ENCODE measurements at regions not wholly inside any gene's neighbourhood (a gene's known extent, or its start where the extent isn't known, plus 50 kb on each side); places are given as distances from the start of the nearest gene placed in this dataset.
"Not testable (repeated sequence)": the region's sequence is repeated elsewhere in the genome, so short reads cannot be mapped to it uniquely, and the experiment has no call there.

DNA sequence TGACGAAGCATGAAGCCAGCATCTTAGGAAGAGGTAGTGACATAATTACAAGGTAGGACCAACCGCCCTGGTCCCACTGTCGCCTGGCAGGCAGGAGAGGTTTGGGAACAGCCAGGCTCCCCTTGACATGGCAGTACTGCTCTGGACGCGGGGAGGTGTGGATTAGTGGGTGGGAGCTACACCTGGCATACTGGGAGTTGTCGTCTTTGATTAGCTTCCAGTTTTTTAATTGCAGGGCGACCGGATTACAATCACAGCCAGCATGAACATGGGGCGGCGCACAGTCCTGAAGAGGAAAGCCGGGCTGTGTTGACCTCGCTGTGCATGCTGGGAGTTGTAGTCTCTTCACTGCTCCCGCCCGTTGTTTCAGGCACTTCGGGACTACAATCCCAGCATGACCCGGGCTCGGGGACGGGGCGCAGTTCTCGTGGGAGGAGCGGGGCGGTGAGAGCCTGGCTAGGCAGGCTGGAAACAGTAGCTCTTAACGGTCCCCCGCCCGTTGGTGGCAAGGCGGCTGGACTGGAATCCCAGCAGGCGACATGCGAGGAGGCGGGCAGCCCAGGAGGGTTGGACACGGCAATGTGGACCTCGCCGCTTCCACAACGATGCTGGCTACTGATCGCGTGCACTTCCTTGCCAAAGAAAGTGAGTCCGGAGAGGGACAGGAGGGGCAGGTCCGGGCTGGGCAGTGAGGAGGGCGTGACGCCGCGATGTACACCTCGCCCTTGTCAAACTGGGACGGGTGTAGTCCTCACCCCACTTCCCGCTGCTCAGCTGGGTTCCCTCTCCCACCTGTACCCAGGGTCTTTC lies 98.0 kb upstream of the ZNF722 start:
- POLR2A ChIA-PET: no interaction called here
- Histone ChIP-seq H3K36me3 (ENCODE audit: control insufficient read depth in 1 of 2, insufficient read depth in 2 of 2, low read length in 2 of 2) (no peaks in the 10 kb centered on the region), H3K9me3 (ENCODE audit: control insufficient read depth in 1 of 2, insufficient read depth in 1 of 2, low read depth in 1 of 2, low read length in 2 of 2) (peaks cover 4 to 12% of the 10 kb centered on the region in 2 experiments; a peak in 2 of 4 replicates), H3K9me2 (ENCODE audit: insufficient read depth) (no peaks in the 10 kb centered on the region), H2AFZ (ENCODE audit: low read depth, low read length, poor library complexity, severe bottlenecking) (no peak overlapping the region), H3K27ac (ENCODE audit: low read depth, low read length) (no peak overlapping the region), H3K4me2 (ENCODE audit: low read length) (no peak overlapping the region), H3K9ac (ENCODE audit: low read length) (no peak overlapping the region), H3K4me1 (ENCODE audit: control insufficient read depth in 1 of 2, insufficient read depth in 2 of 2, low read length in 2 of 2) (no peaks in the 10 kb centered on the region), H4K20me1 (ENCODE audit: insufficient read depth) (no peaks in the 10 kb centered on the region), H3K79me2 (ENCODE audit: insufficient read depth, low read length) (no peaks in the 10 kb centered on the region), H3K27me3 (ENCODE audit: insufficient read depth, low read length) (no peaks in the 10 kb centered on the region), H3K4me3 (replicated peaks in 1 of 2; ENCODE audit: low read depth in 1 of 2, low read length in 2 of 2) (no peak overlapping the region)
- TF ChIP-seq, protein P1, sequence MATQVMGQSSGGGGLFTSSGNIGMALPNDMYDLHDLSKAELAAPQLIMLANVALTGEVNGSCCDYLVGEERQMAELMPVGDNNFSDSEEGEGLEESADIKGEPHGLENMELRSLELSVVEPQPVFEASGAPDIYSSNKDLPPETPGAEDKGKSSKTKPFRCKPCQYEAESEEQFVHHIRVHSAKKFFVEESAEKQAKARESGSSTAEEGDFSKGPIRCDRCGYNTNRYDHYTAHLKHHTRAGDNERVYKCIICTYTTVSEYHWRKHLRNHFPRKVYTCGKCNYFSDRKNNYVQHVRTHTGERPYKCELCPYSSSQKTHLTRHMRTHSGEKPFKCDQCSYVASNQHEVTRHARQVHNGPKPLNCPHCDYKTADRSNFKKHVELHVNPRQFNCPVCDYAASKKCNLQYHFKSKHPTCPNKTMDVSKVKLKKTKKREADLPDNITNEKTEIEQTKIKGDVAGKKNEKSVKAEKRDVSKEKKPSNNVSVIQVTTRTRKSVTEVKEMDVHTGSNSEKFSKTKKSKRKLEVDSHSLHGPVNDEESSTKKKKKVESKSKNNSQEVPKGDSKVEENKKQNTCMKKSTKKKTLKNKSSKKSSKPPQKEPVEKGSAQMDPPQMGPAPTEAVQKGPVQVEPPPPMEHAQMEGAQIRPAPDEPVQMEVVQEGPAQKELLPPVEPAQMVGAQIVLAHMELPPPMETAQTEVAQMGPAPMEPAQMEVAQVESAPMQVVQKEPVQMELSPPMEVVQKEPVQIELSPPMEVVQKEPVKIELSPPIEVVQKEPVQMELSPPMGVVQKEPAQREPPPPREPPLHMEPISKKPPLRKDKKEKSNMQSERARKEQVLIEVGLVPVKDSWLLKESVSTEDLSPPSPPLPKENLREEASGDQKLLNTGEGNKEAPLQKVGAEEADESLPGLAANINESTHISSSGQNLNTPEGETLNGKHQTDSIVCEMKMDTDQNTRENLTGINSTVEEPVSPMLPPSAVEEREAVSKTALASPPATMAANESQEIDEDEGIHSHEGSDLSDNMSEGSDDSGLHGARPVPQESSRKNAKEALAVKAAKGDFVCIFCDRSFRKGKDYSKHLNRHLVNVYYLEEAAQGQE (IDR thresholded peaks at IDR 0.05; ENCODE audit: low read depth): no peak
- TF ChIP-seq, protein P2, sequence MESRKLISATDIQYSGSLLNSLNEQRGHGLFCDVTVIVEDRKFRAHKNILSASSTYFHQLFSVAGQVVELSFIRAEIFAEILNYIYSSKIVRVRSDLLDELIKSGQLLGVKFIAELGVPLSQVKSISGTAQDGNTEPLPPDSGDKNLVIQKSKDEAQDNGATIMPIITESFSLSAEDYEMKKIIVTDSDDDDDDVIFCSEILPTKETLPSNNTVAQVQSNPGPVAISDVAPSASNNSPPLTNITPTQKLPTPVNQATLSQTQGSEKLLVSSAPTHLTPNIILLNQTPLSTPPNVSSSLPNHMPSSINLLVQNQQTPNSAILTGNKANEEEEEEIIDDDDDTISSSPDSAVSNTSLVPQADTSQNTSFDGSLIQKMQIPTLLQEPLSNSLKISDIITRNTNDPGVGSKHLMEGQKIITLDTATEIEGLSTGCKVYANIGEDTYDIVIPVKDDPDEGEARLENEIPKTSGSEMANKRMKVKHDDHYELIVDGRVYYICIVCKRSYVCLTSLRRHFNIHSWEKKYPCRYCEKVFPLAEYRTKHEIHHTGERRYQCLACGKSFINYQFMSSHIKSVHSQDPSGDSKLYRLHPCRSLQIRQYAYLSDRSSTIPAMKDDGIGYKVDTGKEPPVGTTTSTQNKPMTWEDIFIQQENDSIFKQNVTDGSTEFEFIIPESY (IDR thresholded peaks at IDR 0.05; ENCODE audit: extremely low read depth, insufficient replicate concordance, low read length): no peak
- TF ChIP-seq CEBPB (IDR thresholded peaks at IDR 0.05; ENCODE audit: low read depth): no peak
- TF ChIP-seq, protein P3, sequence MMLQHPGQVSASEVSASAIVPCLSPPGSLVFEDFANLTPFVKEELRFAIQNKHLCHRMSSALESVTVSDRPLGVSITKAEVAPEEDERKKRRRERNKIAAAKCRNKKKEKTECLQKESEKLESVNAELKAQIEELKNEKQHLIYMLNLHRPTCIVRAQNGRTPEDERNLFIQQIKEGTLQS (IDR thresholded peaks at IDR 0.05): no peak
- TF ChIP-seq, protein P4, sequence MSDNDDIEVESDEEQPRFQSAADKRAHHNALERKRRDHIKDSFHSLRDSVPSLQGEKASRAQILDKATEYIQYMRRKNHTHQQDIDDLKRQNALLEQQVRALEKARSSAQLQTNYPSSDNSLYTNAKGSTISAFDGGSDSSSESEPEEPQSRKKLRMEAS (IDR thresholded peaks at IDR 0.05): no peak
- no peak for DNase-seq (ENCODE audit: low read depth, low spot score)
- CTCF ChIA-PET: no interaction called here
- ATAC-seq: no peak
- intact Hi-C loops (cut with micrococcal nuclease): no loop called here
- BruUV-seq (replicated peaks): no TSS peak
- RAD21 ChIA-PET (ENCODE audit: low non-redundant PET in 1 of 2, low total read pairs in 2 of 2, uncharacterized antibody in 2 of 2, unreplicated experiment in 2 of 2): no interaction called here

DNA sequence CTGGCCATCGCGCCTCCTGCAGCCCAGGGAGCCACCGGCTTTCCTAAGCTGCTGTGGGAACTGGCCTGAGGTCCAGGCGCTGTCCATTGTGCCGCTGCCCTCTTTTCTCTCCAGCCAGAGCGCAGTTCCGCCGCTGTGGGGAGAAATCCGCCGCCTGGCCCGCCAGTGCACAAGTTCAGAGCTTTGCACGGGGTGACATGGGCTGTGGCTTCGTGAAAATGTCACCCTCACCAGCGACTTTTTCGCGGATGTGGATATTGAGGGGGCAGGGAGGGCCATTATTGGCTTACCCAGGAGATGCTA lies 97.5 kb upstream of the ZNF722 start:
- H3K36me3 ChIP-seq (ENCODE audit: control insufficient read depth in 1 of 2, insufficient read depth in 2 of 2, low read length in 2 of 2); RAD21 ChIA-PET (ENCODE audit: low non-redundant PET in 1 of 2, low total read pairs in 2 of 2, uncharacterized antibody in 2 of 2, unreplicated experiment in 2 of 2); BruUV-seq (replicated peaks); DNase-seq (ENCODE audit: low read depth, low spot score); H3K4me2 ChIP-seq (ENCODE audit: low read length); H3K9ac ChIP-seq (ENCODE audit: low read length); H2AFZ ChIP-seq (ENCODE audit: low read depth, low read length, poor library complexity, severe bottlenecking); intact Hi-C loops (cut with micrococcal nuclease); H3K27me3 ChIP-seq (ENCODE audit: insufficient read depth, low read length); H3K79me2 ChIP-seq (ENCODE audit: insufficient read depth, low read length); H3K27ac ChIP-seq (ENCODE audit: low read depth, low read length); H4K20me1 ChIP-seq (ENCODE audit: insufficient read depth); H3K9me2 ChIP-seq (ENCODE audit: insufficient read depth); POLR2A ChIA-PET; CTCF ChIA-PET; H3K4me3 ChIP-seq (replicated peaks in 1 of 2; ENCODE audit: low read depth in 1 of 2, low read length in 2 of 2); H3K4me1 ChIP-seq (ENCODE audit: control insufficient read depth in 1 of 2, insufficient read depth in 2 of 2, low read length in 2 of 2); ATAC-seq: not testable (repeated sequence)
- peaks cover 4 to 12% of the 10 kb centered on the region in 2 experiments; a peak in 2 of 4 replicates for H3K9me3 ChIP-seq (ENCODE audit: control insufficient read depth in 1 of 2, insufficient read depth in 1 of 2, low read depth in 1 of 2, low read length in 2 of 2)

All from HCT116 (cell line).